ENCODE measurements at regions not wholly inside any gene's neighbourhood (a gene's known extent, or its start where the extent isn't known, plus 50 kb on each side); places are given as distances from the start of the nearest gene placed in this dataset.

GRCh38 chr18:67290421-67290820 is 226.1 kb downstream of the DSEL start:
- H3K27me3 Mint-ChIP-seq (ENCODE audit: low read depth) = peaks cover 3% of the 10 kb centered on the region
- H3K4me3 Mint-ChIP-seq = no peak overlapping the region
- no peaks in the 10 kb centered on the region for H3K36me3 Mint-ChIP-seq (ENCODE audit: low read depth)
- H3K27ac Mint-ChIP-seq = no peak overlapping the region
- TF ChIP-seq CTCF (IDR thresholded peaks at IDR 0.05; ENCODE audit: unreplicated experiment in 3 of 3) = no peak
- H3K4me1 Mint-ChIP-seq = no peaks in the 10 kb centered on the region
- peaks cover 6% of the 10 kb centered on the region for H3K9me3 Mint-ChIP-seq

- H3K4me3 Mint-ChIP-seq = no peak overlapping the region
- no peaks in the 10 kb centered on the region for H3K36me3 Mint-ChIP-seq (ENCODE audit: low read depth)
- no peaks in the 10 kb centered on the region for H3K4me1 Mint-ChIP-seq
- H3K9me3 Mint-ChIP-seq = no peaks in the 10 kb centered on the region
- H3K27ac Mint-ChIP-seq = no peak overlapping the region
- no peak for TF ChIP-seq CTCF (IDR thresholded peaks at IDR 0.05; ENCODE audit: unreplicated experiment in 3 of 3)
- no peaks in the 10 kb centered on the region for H3K27me3 Mint-ChIP-seq (ENCODE audit: low read depth)
Measured at GRCh38 chr18:67285583-67285982, 230.9 kb downstream of the DSEL start.

- no peaks in the 10 kb centered on the region for H3K9me3 Mint-ChIP-seq
- H3K4me3 Mint-ChIP-seq = no peak overlapping the region
- H3K27me3 Mint-ChIP-seq (ENCODE audit: low read depth) = no peaks in the 10 kb centered on the region
- no peaks in the 10 kb centered on the region for H3K36me3 Mint-ChIP-seq (ENCODE audit: low read depth)
- no peaks in the 10 kb centered on the region for H3K4me1 Mint-ChIP-seq
- H3K27ac Mint-ChIP-seq = no peak overlapping the region
- no peak for TF ChIP-seq CTCF (IDR thresholded peaks at IDR 0.05; ENCODE audit: unreplicated experiment in 3 of 3)
Measured at GRCh38 chr18:67282796-67283195, 233.7 kb downstream of the DSEL start.

- Mint-ChIP-seq H3K36me3 (ENCODE audit: low read depth) (no peaks in the 10 kb centered on the region), H3K27ac (no peak overlapping the region), H3K27me3 (ENCODE audit: low read depth) (no peaks in the 10 kb centered on the region), H3K9me3 (no peaks in the 10 kb centered on the region), H3K4me1 (no peaks in the 10 kb centered on the region), H3K4me3 (no peak overlapping the region)
- TF ChIP-seq CTCF (IDR thresholded peaks at IDR 0.05; ENCODE audit: unreplicated experiment in 3 of 3) = no peak
Measured at GRCh38 chr18:67281746-67282145, 234.8 kb downstream of the DSEL start.

GRCh38 chr18:67280486-67281242 is 235.9 kb downstream of the DSEL start:
- Mint-ChIP-seq H3K4me3 (no peak overlapping the region), H3K27me3 (ENCODE audit: low read depth) (no peaks in the 10 kb centered on the region)

More at GRCh38 chr18:67280486-67281242, 235.9 kb downstream of the DSEL start:
- no peak for TF ChIP-seq CTCF (IDR thresholded peaks at IDR 0.05; ENCODE audit: unreplicated experiment in 3 of 3)
- Mint-ChIP-seq H3K36me3 (ENCODE audit: low read depth) (no peaks in the 10 kb centered on the region), H3K27ac (no peak overlapping the region), H3K4me1 (no peaks in the 10 kb centered on the region), H3K9me3 (no peaks in the 10 kb centered on the region)
